Heart right ventricle (tissue), 16 donors: ENCODE measurements at regions not wholly inside any gene's neighbourhood (a gene's known extent, or its start where the extent isn't known, plus 50 kb on each side); places are given as distances from the start of the nearest gene placed in this dataset.
A peak's percentile ranks its signal among the peaks of the same experiment; 100 is the strongest.

Source experiments
- ATAC-seq, 8 donors: fragments of 200-7000 bp; cut with Tn5 transposase; one replicate each; pipeline ENCODE4 v1.9.1; 2020; ENCODE audit warnings: mild to moderate bottlenecking in 8 of 8, moderate library complexity in 8 of 8, moderate number of reproducible peaks in 1 of 8
- DNase-seq, 2 donors: peaks; one replicate each; pipeline ENCODE4 v3.0.0-alpha.2; 2020
- H3K27ac ChIP-seq, 10 donors: fragments of 200-600 bp; sonication (generic) in 2 of 10; one replicate each; pipeline versions ENCODE4 v1.5.0 to v1.8.0; 2020 to 2022; ENCODE audit warnings: mild to moderate bottlenecking in 3 of 10
- H3K27me3 ChIP-seq, 7 donors: fragments of 200-600 bp; one replicate each; pipeline ENCODE4 v1.8.0; 2021 to 2022; ENCODE audit warnings: mild to moderate bottlenecking in 2 of 7
- H3K36me3 ChIP-seq, 9 donors: fragments of 200-600 bp; sonication (generic) in 1 of 9; one replicate each; pipeline versions ENCODE4 v1.5.0 to v1.8.0; 2020 to 2022; ENCODE audit warnings: mild to moderate bottlenecking in 2 of 9
- H3K4me1 ChIP-seq, 9 donors: fragments of 200-600 bp; sonication (generic) in 1 of 9; one replicate each; pipeline versions ENCODE4 v1.5.0 to v1.8.0; 2020 to 2022; ENCODE audit warnings: mild to moderate bottlenecking in 4 of 9
- H3K4me3 ChIP-seq, 10 donors: fragments of 200-600 bp; sonication (generic) in 2 of 10; one replicate each; pipeline versions ENCODE4 v1.5.0 to v1.8.0; 2020 to 2022; ENCODE audit warnings: mild to moderate bottlenecking in 7 of 10, moderate library complexity in 2 of 10
- H3K9me3 ChIP-seq, 11 donors: fragments of 200-600 bp in 10 of 11; sonication (generic) in 2 of 11; one replicate each; pipeline versions ENCODE4 v1.5.0 to v1.8.0; 2013 to 2022; ENCODE audit warnings: mild to moderate bottlenecking in 2 of 11, control low read depth in 1 of 11, moderate library complexity in 1 of 11
- CTCF ChIP-seq, 9 donors: fragments of 200-600 bp; sonication (generic) in 2 of 9; IDR thresholded peaks; one replicate each; pipeline versions ENCODE4 v1.5.0 to v1.8.0; 2021 to 2022; ENCODE audit warnings: antibody characterized with exemption in 9 of 9, mild to moderate bottlenecking in 5 of 9, moderate library complexity in 1 of 9
- WGBS, 2 donors: extraction: QIAGEN DNeasy Blood & Tissue Kit; methylation state at CpG; one replicate each; pipeline ENCODE4 v1.1.7; 2013; ENCODE audit warnings: inconsistent platforms in 1 of 2; 5-methylcytosine and 5-hydroxymethylcytosine counted together
- intact Hi-C, 10 donors: fragments of 100-400 bp; cut with DNase I; formaldehyde crosslinking; loops; one replicate each; pipeline versions ENCODE4 v1.11.1 to v1.14.2; 2022
- donor health status: Arrhythmogenic right ventricular cardiomyopathy.
- donor health status: ischemic (EF 13 %, LVEDD 7.1; RV severe dilation, severe dysfunction).
- donor health status: healthy with polysubstance abuse.
- donor health status: DM: no; HTN: yes; CAD: no.
- donor health status: DM: no; HTN: no; CAD: no.
- donor health status: ischemic (EF 25% LVEDD 6.9; RV normal size, moderate dysfunction).
- donor health status: ischemic (EF 25% LVEDD 5.7; RV mildly dilated, moderate dysfunction).
- donor health status: healthy.
- donor health status: DM: yes; HTN: yes; CAD: no.
- donor health status: Ischemic cardiomyopathy.
- donor health status: ischemic (EF 35%, LVEDD 5.7; RV mildly dilated, moderate dysfunction).
- donor health status: nonischemic (EF 11% LVEDD 7.7; RV severe dilation, severe dysfunction).
- donor health status: DM: yes; HTN: yes; CAD: no.
- donor health status: PGD.
- donor health status: ischemic (EF 29% LVEDD 5.4; RV normal size, mild dysfunction).
- donor health status: nonischemic (EF 23%, LVEDD 6.1; RV moderate dilation, normal function).

GRCh38 chr1:96355521-96355920 is 366.1 kb upstream of the PTBP2 start:
- Histone ChIP-seq H3K36me3 (no peaks in the 10 kb centered on the region), H3K4me1 (no peaks in the 10 kb centered on the region), H3K9me3 (no peaks in the 10 kb centered on the region), H3K27ac (no peak overlapping the region), H3K27me3 (no peaks in the 10 kb centered on the region), H3K4me3 (no peak overlapping the region)
- TF ChIP-seq CTCF (IDR thresholded peaks at IDR 0.05) = no peak
- ATAC-seq (no peak), DNase-seq (no peak)
- intact Hi-C loops = no loop called here
- 52 to 61% methylated on average over 6 of the region's 6 CpGs for WGBS, 2 donors

GRCh38 chr1:96355961-96356360 is 365.6 kb upstream of the PTBP2 start:
- Histone ChIP-seq H3K27ac (no peak overlapping the region), H3K4me1 (no peaks in the 10 kb centered on the region), H3K36me3 (no peaks in the 10 kb centered on the region), H3K9me3 (no peaks in the 10 kb centered on the region), H3K27me3 (no peaks in the 10 kb centered on the region), H3K4me3 (no peak overlapping the region)
- no peak for DNase-seq
- no peak for ATAC-seq
- TF ChIP-seq CTCF (IDR thresholded peaks at IDR 0.05) = no peak
- intact Hi-C loops = no loop called here
- WGBS, 2 donors = 82% methylated on average over 2 of the region's 2 CpGs

- DNase-seq (no peak), ATAC-seq (no peak)
- no peak for TF ChIP-seq CTCF (IDR thresholded peaks at IDR 0.05)
- 66 to 83% methylated on average over 2 of the region's 2 CpGs for WGBS, 2 donors
- Histone ChIP-seq H3K4me1 (peaks cover 0 to 7% (median 0%) of the 10 kb centered on the region in 9 donors), H3K27ac (no peak overlapping the region), H3K9me3 (no peaks in the 10 kb centered on the region), H3K4me3 (no peak overlapping the region), H3K27me3 (no peaks in the 10 kb centered on the region), H3K36me3 (no peaks in the 10 kb centered on the region)
- intact Hi-C loops = no loop called here
These were observed 364.3 kb upstream of the PTBP2 start for GRCh38 chr1:96357141-96357765.

GRCh38 chr1:96358057-96358456 is 363.5 kb upstream of the PTBP2 start:
- H3K27me3 ChIP-seq = no peaks in the 10 kb centered on the region
- TF ChIP-seq CTCF (IDR thresholded peaks at IDR 0.05) = peak in 1 of 9 donors; percentile 38
- H3K9me3 ChIP-seq = no peaks in the 10 kb centered on the region
- no peak overlapping the region for H3K27ac ChIP-seq
- ATAC-seq = no peak
- H3K4me3 ChIP-seq = no peak overlapping the region
- intact Hi-C loops = no loop called here
- peaks cover 0 to 13% (median 0%) of the 10 kb centered on the region in 9 donors for H3K4me1 ChIP-seq
- no peak for DNase-seq
- 80 to 94% methylated on average over 3 of the region's 3 CpGs for WGBS, 2 donors
- no peaks in the 10 kb centered on the region for H3K36me3 ChIP-seq
